Mucosa of gallbladder (tissue), 1 donor: ENCODE measurements at regions not wholly inside any gene's neighbourhood (a gene's known extent, or its start where the extent isn't known, plus 50 kb on each side); places are given as distances from the start of the nearest gene placed in this dataset.
A peak's percentile ranks its signal among the peaks of the same experiment; 100 is the strongest.

ENCODE experiments used
- DNase-seq: peaks from one replicate; pipeline ENCODE4 v3.0.0-alpha.2; 2020; ENCODE audit warnings: low spot score
- donor health status: DM: no; HTN: no; CAD: no.

DNA sequence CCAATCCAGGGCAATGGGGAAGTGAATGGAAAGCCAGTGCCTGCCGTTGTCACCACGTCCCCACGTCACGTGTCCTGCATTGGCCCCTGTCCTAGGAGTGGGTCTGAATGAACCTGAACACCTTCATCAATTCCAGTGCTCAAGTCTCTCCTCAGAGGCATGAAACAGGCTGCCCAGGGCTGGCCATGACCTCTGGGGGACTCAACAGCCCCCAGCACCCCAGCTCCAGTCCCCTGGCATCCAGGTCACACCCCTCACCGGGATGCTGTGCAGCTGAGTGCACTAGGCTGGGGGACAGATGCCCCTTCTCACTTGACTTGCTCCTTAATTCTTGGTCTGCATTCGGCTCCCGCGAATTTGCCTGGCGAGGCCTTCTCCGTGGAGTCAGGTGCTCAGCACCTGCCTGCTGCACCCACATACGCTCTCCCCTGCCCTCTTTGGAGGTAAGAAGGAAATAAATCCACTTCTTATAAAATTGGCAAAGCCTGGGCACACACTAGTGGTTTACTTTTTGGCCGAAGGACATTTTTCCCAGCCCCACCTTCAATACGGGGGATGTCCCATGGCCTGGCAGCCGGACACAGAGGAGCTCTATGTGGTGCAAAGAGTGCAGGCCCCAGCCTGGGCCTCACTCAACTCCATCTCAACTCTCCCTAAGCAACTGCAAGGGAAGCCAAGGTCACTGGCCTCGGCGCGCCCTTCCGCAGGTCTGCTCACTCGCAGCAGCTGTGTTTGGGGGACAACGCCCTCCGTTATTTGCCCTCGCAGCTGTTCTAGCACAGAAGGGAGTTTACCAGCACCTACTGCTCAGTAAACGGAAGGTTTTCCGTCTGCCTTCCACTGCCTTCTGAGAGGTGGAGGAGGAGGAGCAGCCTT, 77.6 kb upstream of the SHH start:
- DNase-seq: no peak

GRCh38 chr7:155887174-155887525, 74.9 kb upstream of the SHH start:
- DNase-seq: no peak

GRCh38 chr7:155886391-155887173, 74.3 kb upstream of the SHH start:
- no peak for DNase-seq

DNA sequence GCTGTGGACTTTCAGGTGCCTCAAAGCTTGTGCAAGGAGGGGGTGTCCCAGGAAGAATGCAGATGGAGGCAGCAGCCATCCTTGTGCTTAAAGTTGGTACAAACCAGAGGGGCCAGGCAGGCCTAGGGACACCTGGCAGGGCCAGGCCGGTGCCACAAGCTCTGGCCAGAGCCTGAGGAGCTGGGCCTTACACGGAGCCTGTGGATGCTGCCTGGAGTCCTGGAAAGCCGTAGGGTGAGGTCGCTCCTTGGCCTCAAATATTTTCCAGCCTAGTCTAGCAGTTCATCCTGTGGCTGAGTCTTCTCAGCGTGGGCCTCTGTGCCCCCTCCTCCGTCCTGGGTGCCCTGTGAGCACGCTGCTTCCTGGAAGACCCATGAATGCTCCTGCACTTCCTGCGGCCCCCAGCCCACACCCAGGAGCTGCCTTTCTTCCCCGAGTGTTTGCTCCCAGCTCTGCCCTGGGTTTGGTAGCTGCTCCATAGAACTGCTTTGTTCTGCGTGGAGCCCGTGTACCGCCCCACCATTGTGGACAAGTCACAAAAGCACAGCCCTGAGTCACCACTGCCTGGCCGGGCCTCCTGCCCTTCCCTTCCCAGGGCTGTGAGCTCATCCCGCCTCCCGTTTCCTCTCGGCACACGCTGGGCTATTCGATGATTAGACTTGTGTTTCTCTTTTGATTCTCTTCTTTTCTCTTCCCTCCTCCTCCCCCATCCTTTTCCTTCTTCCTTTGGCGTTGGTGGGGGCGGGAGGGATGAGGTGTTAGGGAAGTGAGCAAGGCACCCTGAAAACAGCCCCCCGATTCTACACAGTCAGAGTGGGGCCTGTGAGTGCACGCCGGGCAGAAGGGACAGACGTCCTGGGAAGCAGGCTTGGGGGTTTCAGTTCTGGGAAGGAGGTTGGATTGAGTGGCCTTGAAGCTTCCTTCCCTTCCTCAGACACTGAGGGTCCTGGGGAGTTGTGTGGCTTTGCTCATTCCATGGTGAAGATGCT, 73.2 kb upstream of the SHH start:
- DNase-seq: peak; percentile 40

DNA sequence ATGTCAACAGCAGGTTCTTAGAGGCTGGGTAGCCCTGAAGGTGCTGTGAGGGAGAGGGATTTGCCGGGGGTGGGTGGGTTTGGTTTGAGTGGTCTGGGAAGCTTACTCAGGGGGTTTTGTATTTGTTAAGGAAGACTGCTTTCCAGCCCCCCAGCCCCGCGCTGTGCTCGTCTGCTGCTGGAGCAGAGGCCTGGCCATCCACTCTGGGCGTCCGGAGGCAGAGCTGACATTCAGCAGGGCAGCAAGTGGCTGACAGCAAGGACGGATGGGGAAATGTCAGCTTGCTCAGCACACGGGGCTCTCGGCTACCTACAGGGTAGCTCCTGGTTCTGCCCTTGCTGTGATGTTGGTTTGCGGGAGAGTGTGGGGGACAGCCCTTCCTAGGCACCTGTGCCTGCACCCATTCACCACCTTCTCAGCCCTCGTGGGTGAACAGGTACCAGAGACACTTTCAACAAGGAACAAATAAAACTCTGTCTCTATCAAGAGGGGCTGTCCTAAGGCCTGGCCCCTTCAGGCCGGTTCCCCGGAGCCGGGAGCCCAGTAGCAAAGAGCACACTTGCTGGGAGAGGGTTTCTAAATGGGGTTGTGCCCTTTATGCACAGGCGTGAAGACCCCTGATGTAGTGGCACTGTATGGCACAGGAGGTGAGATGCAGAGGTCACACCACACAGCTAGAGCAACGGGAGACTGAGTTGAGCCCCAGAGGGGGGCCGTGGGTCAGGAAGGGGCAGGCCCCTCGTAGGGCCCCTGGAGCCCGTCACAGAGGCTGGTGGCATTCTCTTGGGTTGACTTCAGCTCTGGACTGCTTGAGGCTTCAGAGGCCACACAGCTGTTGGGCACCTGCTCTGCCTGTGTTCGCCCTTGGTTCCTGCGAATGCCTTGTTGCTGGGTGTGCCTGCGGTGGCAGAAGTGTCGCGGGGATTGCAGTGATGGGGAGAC, 72.2 kb upstream of the SHH start:
- DNase-seq: no peak

DNA sequence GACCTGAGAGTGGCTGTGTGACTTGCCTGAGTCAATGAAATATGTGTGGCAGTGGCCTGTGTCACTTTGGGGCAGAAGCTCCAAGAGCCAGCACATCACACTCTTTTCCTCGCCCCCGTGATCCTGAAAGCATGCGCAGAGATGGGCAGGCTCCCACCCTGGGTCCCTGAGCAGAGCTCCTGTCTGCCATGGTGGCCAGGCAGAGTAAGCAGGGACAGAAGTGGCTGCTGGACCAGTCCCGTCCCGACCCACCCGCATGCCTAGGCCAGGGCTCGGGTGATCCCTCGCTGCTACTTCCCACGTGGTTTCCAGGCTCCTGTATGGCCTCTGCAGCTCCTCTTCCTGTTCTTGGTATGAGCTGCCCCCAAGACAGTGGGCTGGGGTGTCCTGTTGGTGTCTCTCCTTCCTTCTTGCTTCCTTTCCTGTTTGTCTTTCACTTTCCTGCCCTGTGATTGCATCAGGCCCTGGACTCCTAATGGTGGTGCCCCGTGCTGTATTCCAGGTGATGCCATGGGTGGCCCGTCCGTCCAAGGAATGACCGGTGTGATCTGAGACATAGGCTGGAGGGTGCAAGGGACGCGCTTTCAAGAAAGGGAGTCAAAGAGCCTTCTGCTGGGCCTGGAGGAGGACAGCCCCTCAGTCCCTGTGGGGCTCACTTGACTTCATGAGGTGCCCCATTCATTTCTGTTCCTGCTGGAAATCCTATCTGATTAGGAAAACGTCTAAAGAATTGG, 71.4 kb upstream of the SHH start:
- DNase-seq: no peak

DNA sequence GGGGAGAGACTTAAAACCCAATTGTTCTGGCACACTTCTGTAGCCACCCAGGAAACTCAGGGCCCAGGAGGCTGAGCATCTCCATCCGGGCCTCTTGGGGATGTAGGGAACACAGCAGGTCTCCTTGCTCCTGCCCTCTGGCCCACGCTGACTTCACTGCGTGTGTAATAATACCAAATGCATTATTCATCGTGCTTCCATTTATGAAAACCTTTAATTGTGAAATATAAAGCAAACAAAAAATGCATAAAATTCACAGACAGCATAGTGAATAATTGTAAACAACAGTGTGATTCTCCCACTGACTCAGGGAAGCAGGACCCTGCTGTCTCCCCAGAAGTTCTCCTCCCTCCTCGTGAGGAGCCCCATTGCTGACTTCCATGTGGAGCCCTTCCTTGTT, 70.3 kb upstream of the SHH start:
- no peak for DNase-seq

- no peak for DNase-seq
These were observed 69.4 kb upstream of the SHH start for GRCh38 chr7:155881471-155882350.

DNA sequence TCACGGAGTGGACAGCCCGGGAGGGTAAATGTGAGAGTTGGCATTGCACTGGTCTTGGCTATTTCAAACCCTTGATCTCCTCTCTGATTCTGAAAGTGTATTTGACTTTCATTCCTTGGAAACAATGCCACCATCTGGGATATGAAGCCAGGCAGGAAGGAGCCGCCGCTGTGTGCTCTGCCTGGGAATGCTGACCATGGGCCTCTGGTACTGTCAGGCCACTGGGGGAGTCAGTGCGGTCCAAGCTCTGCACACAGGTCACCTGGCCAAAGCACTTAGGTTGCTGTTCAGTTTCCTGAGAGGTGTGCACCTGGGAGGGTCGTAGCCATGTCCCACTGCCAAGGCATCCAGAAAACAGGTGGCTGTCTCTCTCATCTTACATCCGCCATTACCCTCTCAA, 68.5 kb upstream of the SHH start:
- DNase-seq: no peak

DNA sequence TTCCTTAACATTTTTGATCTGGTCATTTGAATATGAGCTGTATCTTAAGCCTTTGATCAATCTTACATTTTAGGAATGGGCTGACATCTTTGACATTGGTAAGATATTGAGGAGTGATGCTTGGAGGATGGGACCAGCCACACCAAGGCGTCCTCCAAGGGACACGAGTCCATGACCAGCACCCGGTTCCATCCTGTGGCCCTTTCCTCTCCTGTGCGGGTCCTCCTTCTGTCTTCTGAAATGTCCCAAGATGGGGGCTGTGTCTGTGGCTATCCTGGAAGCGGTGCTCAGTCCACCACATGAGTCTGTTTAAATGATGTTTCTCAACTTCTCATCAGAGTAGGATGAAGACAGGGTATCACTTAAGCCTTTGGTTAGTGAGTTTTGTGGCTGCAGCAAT, 67.3 kb upstream of the SHH start:
- no peak for DNase-seq

GRCh38 chr7:155878674-155879073, 66.4 kb upstream of the SHH start:
- no peak for DNase-seq

- DNase-seq: no peak
These were observed 66.0 kb upstream of the SHH start for GRCh38 chr7:155878250-155878649.

DNA sequence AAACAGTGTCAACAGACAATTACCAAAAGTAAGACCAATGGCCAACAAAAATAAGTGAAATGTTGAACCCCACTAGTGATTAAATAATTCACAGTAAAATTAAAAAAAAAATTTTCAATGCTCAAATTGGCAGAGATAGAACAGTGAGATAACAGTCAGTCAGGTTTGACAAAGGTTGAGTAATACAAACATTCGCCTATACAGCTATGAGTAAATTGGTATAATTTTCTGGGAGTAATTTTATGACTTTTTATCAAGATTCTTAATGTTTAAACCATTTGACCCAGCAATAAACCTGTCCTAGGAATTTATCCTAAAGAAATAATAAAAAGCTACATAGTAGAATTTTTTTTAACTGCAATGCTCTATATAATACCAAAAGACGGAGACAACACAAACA, 64.9 kb upstream of the SHH start:
- no peak for DNase-seq

- no peak for DNase-seq
These were observed 62.1 kb upstream of the SHH start for GRCh38 chr7:155874411-155874810.

DNA sequence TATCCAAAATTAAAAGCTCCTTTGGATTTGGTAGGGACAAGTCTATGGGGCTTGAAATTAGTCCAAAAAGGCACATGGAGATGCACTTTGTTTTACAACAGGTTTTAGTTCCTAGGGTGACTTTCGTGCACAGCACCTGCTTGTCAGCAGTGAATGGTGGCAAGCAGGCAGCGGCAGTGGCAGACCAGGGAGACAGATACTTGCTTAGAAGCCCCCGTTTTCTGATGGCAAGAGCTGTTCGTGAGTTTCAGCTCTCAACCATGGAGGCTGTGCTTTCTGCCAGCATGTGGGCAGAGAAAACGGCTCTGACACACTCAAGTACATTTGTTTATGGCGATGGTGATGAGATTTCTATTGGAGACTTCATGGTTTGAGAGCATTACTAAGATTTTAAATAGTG, 61.7 kb upstream of the SHH start:
- DNase-seq: no peak

DNA sequence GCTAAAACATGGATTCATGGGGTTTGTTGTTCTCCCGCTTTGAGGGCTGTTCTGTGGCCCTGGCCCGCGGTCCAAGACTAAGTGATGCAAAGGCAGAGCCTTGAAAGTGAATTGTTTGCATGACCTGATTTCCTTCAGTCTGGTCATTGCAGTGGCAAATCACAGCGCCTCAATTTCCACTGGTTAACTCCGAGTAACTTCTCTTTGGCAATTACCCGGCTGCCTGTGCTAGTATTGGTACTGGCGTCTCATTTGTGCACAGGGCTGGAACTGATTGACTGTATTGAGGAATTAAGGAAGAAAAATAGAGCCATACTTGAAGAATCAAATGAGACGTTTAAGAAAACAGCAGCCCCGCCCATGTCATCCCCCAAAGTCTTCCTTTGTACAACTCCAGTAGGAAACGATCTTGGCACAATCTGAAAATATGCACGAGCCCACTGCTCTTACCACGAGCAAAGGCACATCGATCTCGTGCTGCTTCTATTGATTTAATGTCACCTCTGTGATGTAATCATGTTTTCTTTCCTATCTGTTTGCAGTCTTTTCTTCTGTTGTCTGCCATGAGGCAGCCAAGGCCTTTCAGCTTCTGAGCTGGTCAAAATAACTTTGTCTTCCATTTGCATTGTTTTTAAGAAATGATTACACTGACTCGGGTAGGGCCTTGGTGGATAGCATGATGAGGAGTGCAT, 60.6 kb upstream of the SHH start:
- DNase-seq: peak; percentile 51

DNA sequence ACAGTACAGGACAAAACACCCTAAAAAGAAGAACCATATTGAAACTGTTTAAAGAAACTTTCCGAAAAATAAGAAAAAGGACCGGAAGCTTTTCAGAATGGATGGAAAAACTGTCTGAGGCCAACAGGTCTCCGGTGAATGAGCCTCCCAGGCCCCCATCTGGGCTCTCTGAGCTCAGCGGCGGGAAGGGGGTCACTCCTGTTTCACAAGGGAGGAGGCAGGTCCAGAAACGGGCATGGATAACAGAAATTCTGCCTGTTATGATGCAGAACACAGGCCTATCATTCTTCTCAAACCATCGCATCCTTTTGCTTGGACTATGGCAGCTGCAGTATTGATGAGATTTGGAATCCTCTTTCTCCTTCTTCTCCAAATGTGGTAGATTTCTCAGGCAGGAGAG, 58.9 kb upstream of the SHH start:
- no peak for DNase-seq

DNA sequence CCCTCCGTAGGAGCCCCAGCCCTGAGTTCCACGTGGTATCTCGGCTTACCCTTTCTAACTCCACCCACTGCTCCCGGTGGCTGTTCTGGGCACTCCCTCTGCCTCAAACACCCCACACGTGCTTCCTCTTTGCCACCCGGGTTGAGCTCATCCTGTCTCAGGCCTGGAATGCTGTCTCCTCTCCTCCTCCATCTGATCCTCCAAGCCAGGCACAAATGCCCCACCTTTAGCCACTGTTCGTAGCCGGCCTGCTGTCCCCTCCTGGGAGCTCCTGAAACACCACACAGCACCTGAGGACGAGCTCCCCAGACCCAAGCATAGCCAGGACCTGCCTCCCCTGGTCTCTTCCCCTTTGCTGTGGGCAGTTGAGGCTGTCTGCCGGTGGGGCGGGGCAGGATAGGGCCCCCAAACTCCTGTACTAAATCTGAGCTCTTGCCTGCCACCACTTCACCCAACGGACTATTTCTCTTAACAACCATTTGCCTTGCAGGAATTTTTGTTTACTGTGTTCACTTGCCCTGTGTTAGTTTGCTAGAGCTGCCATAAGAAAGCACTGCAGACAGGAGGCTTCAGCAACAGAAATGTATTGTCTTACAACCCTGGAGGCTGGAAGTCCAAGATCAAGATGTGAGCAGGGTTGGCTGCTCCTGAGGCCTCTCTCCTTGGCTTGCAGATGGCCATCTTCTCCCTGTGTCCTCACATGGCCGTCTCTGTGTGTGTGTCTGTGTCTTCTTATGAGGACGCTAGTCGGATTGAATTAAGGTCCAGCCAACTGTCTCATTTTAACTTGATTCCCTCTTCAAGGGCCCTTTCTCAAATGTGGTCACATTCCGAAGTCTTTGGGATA, 58.3 kb upstream of the SHH start:
- no peak for DNase-seq
